ENCODE measurements at regions not wholly inside any gene's neighbourhood (a gene's known extent, or its start where the extent isn't known, plus 50 kb on each side); places are given as distances from the start of the nearest gene placed in this dataset.

- TF ChIP-seq CTCF (IDR thresholded peaks at IDR 0.05) (no peak), KDM1A (IDR thresholded peaks at IDR 0.05; ENCODE audit: low read depth) (no peak), ZNF302 (CRISPR knock-in tag; IDR thresholded peaks at IDR 0.05) (no peak), POLR2A (IDR thresholded peaks at IDR 0.05; ENCODE audit: low read length) (no peak), RFX5 (IDR thresholded peaks at IDR 0.05) (no peak), RAD21 (conservative IDR thresholded peaks at IDR 0.05 in 1 of 2, IDR thresholded peaks at IDR 0.05 in 1 of 2) (no peak), NFE2L2 (conservative IDR thresholded peaks at IDR 0.05; ENCODE audit: low read length) (no peak), CHD4 (IDR thresholded peaks at IDR 0.05; ENCODE audit: borderline replicate concordance) (no peak), EP300 (IDR thresholded peaks at IDR 0.05) (no peak), POLR2AphosphoS2 (conservative IDR thresholded peaks at IDR 0.05; ENCODE audit: low read length) (no peak)
- TF ChIP-seq, protein P1, sequence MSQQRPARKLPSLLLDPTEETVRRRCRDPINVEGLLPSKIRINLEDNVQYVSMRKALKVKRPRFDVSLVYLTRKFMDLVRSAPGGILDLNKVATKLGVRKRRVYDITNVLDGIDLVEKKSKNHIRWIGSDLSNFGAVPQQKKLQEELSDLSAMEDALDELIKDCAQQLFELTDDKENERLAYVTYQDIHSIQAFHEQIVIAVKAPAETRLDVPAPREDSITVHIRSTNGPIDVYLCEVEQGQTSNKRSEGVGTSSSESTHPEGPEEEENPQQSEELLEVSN (IDR thresholded peaks at IDR 0.05; ENCODE audit: borderline replicate concordance, low read depth), result no peak
- TF ChIP-seq, protein P2, sequence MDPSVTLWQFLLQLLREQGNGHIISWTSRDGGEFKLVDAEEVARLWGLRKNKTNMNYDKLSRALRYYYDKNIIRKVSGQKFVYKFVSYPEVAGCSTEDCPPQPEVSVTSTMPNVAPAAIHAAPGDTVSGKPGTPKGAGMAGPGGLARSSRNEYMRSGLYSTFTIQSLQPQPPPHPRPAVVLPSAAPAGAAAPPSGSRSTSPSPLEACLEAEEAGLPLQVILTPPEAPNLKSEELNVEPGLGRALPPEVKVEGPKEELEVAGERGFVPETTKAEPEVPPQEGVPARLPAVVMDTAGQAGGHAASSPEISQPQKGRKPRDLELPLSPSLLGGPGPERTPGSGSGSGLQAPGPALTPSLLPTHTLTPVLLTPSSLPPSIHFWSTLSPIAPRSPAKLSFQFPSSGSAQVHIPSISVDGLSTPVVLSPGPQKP (IDR thresholded peaks at IDR 0.05; ENCODE audit: low read depth, low read length), result no peak
- TF ChIP-seq, protein P3, sequence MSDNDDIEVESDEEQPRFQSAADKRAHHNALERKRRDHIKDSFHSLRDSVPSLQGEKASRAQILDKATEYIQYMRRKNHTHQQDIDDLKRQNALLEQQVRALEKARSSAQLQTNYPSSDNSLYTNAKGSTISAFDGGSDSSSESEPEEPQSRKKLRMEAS (IDR thresholded peaks at IDR 0.05), result no peak
These were observed 294.3 kb upstream of the IRX1 start for GRCh38 chr5:3301306-3301705.

Data from A549 (cell line).